ENCODE measurements at regions not wholly inside any gene's neighbourhood (a gene's known extent, or its start where the extent isn't known, plus 50 kb on each side); places are given as distances from the start of the nearest gene placed in this dataset.
"Not testable (repeated sequence)": the region's sequence is repeated elsewhere in the genome, so short reads cannot be mapped to it uniquely, and the experiment has no call there.

GRCh38 chr4:117596917-117597480 lies 437.3 kb upstream of the NDST3 start:
- CTCF ChIA-PET, result no interaction called here
- H3K27ac ChIP-seq (ENCODE audit: low read depth, low read length), result no peak overlapping the region
- no peaks in the 10 kb centered on the region for H4K20me1 ChIP-seq (ENCODE audit: insufficient read depth)
- H3K9me2 ChIP-seq (ENCODE audit: insufficient read depth), result no peaks in the 10 kb centered on the region
- no peak overlapping the region for H3K4me2 ChIP-seq (ENCODE audit: low read length)
- no peaks in the 10 kb centered on the region for H3K27me3 ChIP-seq (ENCODE audit: insufficient read depth, low read length)
- H3K4me3 ChIP-seq (replicated peaks in 1 of 2; ENCODE audit: low read depth in 1 of 2, low read length in 2 of 2), result no peak overlapping the region
- no peak overlapping the region for H3K9ac ChIP-seq (ENCODE audit: low read length)
- H3K79me2 ChIP-seq (ENCODE audit: insufficient read depth, low read length), result no peaks in the 10 kb centered on the region
- ATAC-seq (no peak), DNase-seq (ENCODE audit: low read depth, low spot score) (no peak)
- H3K36me3 ChIP-seq (ENCODE audit: control insufficient read depth in 1 of 2, insufficient read depth in 2 of 2, low read length in 2 of 2), result no peaks in the 10 kb centered on the region
- no peaks in the 10 kb centered on the region for H3K9me3 ChIP-seq (ENCODE audit: control insufficient read depth in 1 of 2, insufficient read depth in 1 of 2, low read depth in 1 of 2, low read length in 2 of 2)
- no peak overlapping the region for H2AFZ ChIP-seq (ENCODE audit: low read depth, low read length, poor library complexity, severe bottlenecking)
- H3K4me1 ChIP-seq (ENCODE audit: control insufficient read depth in 1 of 2, insufficient read depth in 2 of 2, low read length in 2 of 2), result no peaks in the 10 kb centered on the region
- BruUV-seq (replicated peaks), result no TSS peak
- no peak for TF ChIP-seq RAD21 (IDR thresholded peaks at IDR 0.05; ENCODE audit: low read depth)
- no peak for TF ChIP-seq EZH2phosphoT487 (IDR thresholded peaks at IDR 0.05; ENCODE audit: borderline replicate concordance)
- TF ChIP-seq CEBPB (IDR thresholded peaks at IDR 0.05; ENCODE audit: low read depth), result no peak
- TF ChIP-seq SRF (IDR thresholded peaks at IDR 0.05; ENCODE audit: low read depth), result no peak
- no peak for TF ChIP-seq ATF3 (IDR thresholded peaks at IDR 0.05)
- TF ChIP-seq FOSL1 (IDR thresholded peaks at IDR 0.05; ENCODE audit: low read depth), result no peak
- TF ChIP-seq CTCF (IDR thresholded peaks at IDR 0.05 in 2 of 3, conservative IDR thresholded peaks at IDR 0.05 in 1 of 3; ENCODE audit: borderline replicate concordance in 1 of 3, insufficient read depth in 1 of 3, low read depth in 2 of 3, low read length in 2 of 3), result no peak
- TF ChIP-seq TCF7L2 (IDR thresholded peaks at IDR 0.05; ENCODE audit: borderline replicate concordance, extremely low read depth, insufficient read depth, insufficient read length), result no peak
- TF ChIP-seq SIN3A (IDR thresholded peaks at IDR 0.05; ENCODE audit: low read depth), result no peak
- TF ChIP-seq YY1 (IDR thresholded peaks at IDR 0.05; ENCODE audit: extremely low read depth, insufficient replicate concordance, low read depth, low read length), result no peak
- POLR2A ChIA-PET, result no interaction called here
- RAD21 ChIA-PET (ENCODE audit: low non-redundant PET in 1 of 2, low total read pairs in 2 of 2, uncharacterized antibody in 2 of 2, unreplicated experiment in 2 of 2), result no interaction called here
- intact Hi-C loops (cut with micrococcal nuclease), result no loop called here

GRCh38 chr4:117599393-117599792 lies 434.9 kb upstream of the NDST3 start:
- H3K9me2 ChIP-seq (ENCODE audit: insufficient read depth); RAD21 ChIA-PET (ENCODE audit: low non-redundant PET in 1 of 2, low total read pairs in 2 of 2, uncharacterized antibody in 2 of 2, unreplicated experiment in 2 of 2); H3K9ac ChIP-seq (ENCODE audit: low read length); H3K79me2 ChIP-seq (ENCODE audit: insufficient read depth, low read length); H4K20me1 ChIP-seq (ENCODE audit: insufficient read depth); H3K36me3 ChIP-seq (ENCODE audit: control insufficient read depth in 1 of 2, insufficient read depth in 2 of 2, low read length in 2 of 2); H3K27ac ChIP-seq (ENCODE audit: low read depth, low read length); H3K4me2 ChIP-seq (ENCODE audit: low read length); H3K9me3 ChIP-seq (ENCODE audit: control insufficient read depth in 1 of 2, insufficient read depth in 1 of 2, low read depth in 1 of 2, low read length in 2 of 2); DNase-seq (ENCODE audit: low read depth, low spot score); BruUV-seq (replicated peaks); intact Hi-C loops (cut with micrococcal nuclease); H2AFZ ChIP-seq (ENCODE audit: low read depth, low read length, poor library complexity, severe bottlenecking); H3K27me3 ChIP-seq (ENCODE audit: insufficient read depth, low read length); H3K4me1 ChIP-seq (ENCODE audit: control insufficient read depth in 1 of 2, insufficient read depth in 2 of 2, low read length in 2 of 2); ATAC-seq; H3K4me3 ChIP-seq (replicated peaks in 1 of 2; ENCODE audit: low read depth in 1 of 2, low read length in 2 of 2); POLR2A ChIA-PET; CTCF ChIA-PET: not testable (repeated sequence)

GRCh38 chr4:117600936-117601335 lies 433.4 kb upstream of the NDST3 start:
- H2AFZ ChIP-seq (ENCODE audit: low read depth, low read length, poor library complexity, severe bottlenecking); H3K27ac ChIP-seq (ENCODE audit: low read depth, low read length); H3K27me3 ChIP-seq (ENCODE audit: insufficient read depth, low read length); DNase-seq (ENCODE audit: low read depth, low spot score); H3K4me3 ChIP-seq (replicated peaks in 1 of 2; ENCODE audit: low read depth in 1 of 2, low read length in 2 of 2); intact Hi-C loops (cut with micrococcal nuclease); POLR2A ChIA-PET; H4K20me1 ChIP-seq (ENCODE audit: insufficient read depth); H3K4me1 ChIP-seq (ENCODE audit: control insufficient read depth in 1 of 2, insufficient read depth in 2 of 2, low read length in 2 of 2); BruUV-seq (replicated peaks); H3K36me3 ChIP-seq (ENCODE audit: control insufficient read depth in 1 of 2, insufficient read depth in 2 of 2, low read length in 2 of 2); H3K79me2 ChIP-seq (ENCODE audit: insufficient read depth, low read length); ATAC-seq; H3K9me2 ChIP-seq (ENCODE audit: insufficient read depth); H3K4me2 ChIP-seq (ENCODE audit: low read length); CTCF ChIA-PET; H3K9ac ChIP-seq (ENCODE audit: low read length); H3K9me3 ChIP-seq (ENCODE audit: control insufficient read depth in 1 of 2, insufficient read depth in 1 of 2, low read depth in 1 of 2, low read length in 2 of 2); RAD21 ChIA-PET (ENCODE audit: low non-redundant PET in 1 of 2, low total read pairs in 2 of 2, uncharacterized antibody in 2 of 2, unreplicated experiment in 2 of 2): not testable (repeated sequence)

All from HCT116 (cell line).